Cardiac muscle cell (in vitro differentiated cells and primary cell): ENCODE measurements at regions not wholly inside any gene's neighbourhood (a gene's known extent, or its start where the extent isn't known, plus 50 kb on each side); places are given as distances from the start of the nearest gene placed in this dataset.

ENCODE experiments used
- DNase-seq, 2 donors: peaks; one replicate each; pipeline versions ENCODE4 v3.0.0 to v3.0.0-alpha.2; 2010 to 2017; ENCODE audit warnings: low read depth in 1 of 2, low spot score in 1 of 2
- H3K27ac ChIP-seq: fragments of 200-600 bp; sonication (generic); 2 replicates; pipeline ENCODE4 v1.5.1; 2016
- H3K27me3 ChIP-seq: fragments of 200-600 bp; sonication (generic); 2 replicates; pipeline ENCODE4 v1.6.0; 2016; ENCODE audit warnings: control low read depth
- H3K36me3 ChIP-seq: fragments of 200-600 bp; sonication (generic); 2 replicates; pipeline ENCODE4 v1.5.1; 2016; ENCODE audit warnings: control low read depth
- H3K4me1 ChIP-seq: fragments of 200-600 bp; sonication (generic); 2 replicates; pipeline ENCODE4 v1.8.1; 2017; ENCODE audit warnings: low read depth, mild to moderate bottlenecking, mixed run types
- H3K4me3 ChIP-seq: fragments of 200-600 bp; sonication (generic); 2 replicates; pipeline ENCODE4 v1.5.1; 2016; ENCODE audit warnings: mild to moderate bottlenecking
- H3K9me3 ChIP-seq: fragments of 200-600 bp; sonication (generic); 2 replicates; pipeline ENCODE4 v1.5.1; 2017; ENCODE audit warnings: low read depth, mild to moderate bottlenecking, control low read depth
- CTCF ChIP-seq: IDR thresholded peaks from 2 replicates; pipeline ENCODE4 v1.5.1; 2012; ENCODE audit warnings: low read depth, mild to moderate bottlenecking, low read length

- Histone ChIP-seq H3K36me3 (no peaks in the 10 kb centered on the region), H3K27ac (no peak overlapping the region), H3K9me3 (no peaks in the 10 kb centered on the region), H3K4me3 (no peak overlapping the region), H3K27me3 (no peaks in the 10 kb centered on the region), H3K4me1 (no peaks in the 10 kb centered on the region)
- no peak for TF ChIP-seq CTCF
- no peak for DNase-seq
These were observed 137.6 kb upstream of the HS6ST1 start for GRCh38 chr2:128456281-128456680.

GRCh38 chr2:128457006-128457604 lies 138.4 kb upstream of the HS6ST1 start:
- Histone ChIP-seq H3K27me3 (no peaks in the 10 kb centered on the region), H3K9me3 (no peaks in the 10 kb centered on the region), H3K36me3 (no peaks in the 10 kb centered on the region), H3K4me3 (no peak overlapping the region), H3K27ac (no peak overlapping the region), H3K4me1 (no peaks in the 10 kb centered on the region)
- TF ChIP-seq CTCF, result no peak
- no peak for DNase-seq

GRCh38 chr2:128457716-128458115 lies 139.0 kb upstream of the HS6ST1 start:
- Histone ChIP-seq H3K27ac (no peak overlapping the region), H3K27me3 (no peaks in the 10 kb centered on the region), H3K4me1 (no peaks in the 10 kb centered on the region), H3K4me3 (no peak overlapping the region), H3K9me3 (no peaks in the 10 kb centered on the region), H3K36me3 (no peaks in the 10 kb centered on the region)
- no peak for TF ChIP-seq CTCF
- no peak for DNase-seq

- no peaks in the 10 kb centered on the region for H3K27me3 ChIP-seq
- TF ChIP-seq CTCF, result no peak
- DNase-seq, result no peak
- no peak overlapping the region for H3K27ac ChIP-seq
- H3K36me3 ChIP-seq, result no peaks in the 10 kb centered on the region
- H3K9me3 ChIP-seq, result no peaks in the 10 kb centered on the region
- no peak overlapping the region for H3K4me3 ChIP-seq
- H3K4me1 ChIP-seq, result no peaks in the 10 kb centered on the region
These were observed 139.8 kb upstream of the HS6ST1 start for GRCh38 chr2:128458505-128458904.

DNA sequence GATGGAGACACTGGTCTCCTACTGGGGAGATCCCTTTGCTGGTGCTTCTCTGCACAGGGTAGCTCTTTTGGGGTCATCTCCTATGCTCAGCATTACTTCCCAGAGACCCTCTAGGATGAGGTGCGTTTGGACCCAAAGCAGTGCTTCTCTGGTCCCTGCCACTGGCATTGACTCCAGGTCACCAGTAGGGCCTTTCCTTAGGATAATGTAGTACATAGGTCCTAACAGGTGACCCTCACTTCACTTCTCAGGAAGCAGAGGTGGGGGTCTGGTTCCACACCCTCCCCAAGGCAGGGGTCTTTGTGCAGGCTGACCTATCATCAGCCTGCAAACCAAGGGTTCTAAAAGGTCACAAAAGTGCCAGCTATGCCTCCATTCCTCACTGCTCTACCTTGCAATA lies 145.8 kb upstream of the HS6ST1 start:
- Histone ChIP-seq H3K27ac (no peak overlapping the region), H3K4me1 (no peaks in the 10 kb centered on the region), H3K9me3 (no peaks in the 10 kb centered on the region), H3K4me3 (no peak overlapping the region), H3K36me3 (no peaks in the 10 kb centered on the region), H3K27me3 (no peaks in the 10 kb centered on the region)
- TF ChIP-seq CTCF, result no peak
- DNase-seq, result no peak
